ENCODE measurements at regions not wholly inside any gene's neighbourhood (a gene's known extent, or its start where the extent isn't known, plus 50 kb on each side); places are given as distances from the start of the nearest gene placed in this dataset.

DNA sequence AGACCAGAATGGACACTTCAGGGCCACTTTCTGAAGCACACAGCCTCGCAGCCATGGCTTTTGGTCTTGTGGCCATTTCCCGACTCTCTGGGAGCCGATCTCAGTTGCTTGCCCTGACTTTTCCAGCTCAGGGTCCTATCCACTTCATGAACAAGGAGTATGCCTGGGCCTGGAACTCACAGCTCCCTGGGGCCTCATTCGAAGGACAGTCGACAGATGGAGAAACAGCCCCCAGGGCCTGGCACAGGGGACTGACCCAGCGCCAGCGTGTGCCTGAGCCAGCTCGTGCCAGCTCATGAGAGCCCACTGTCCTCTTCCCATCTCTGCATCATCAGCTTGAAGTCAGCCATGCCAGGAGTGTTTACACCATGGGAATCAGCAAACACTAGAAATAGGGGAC lies 134.6 kb upstream of the GPC1 start:
- no peaks in the 10 kb centered on the region for H3K23me2 ChIP-seq (ENCODE audit: low read depth, low read length)
- no peak overlapping the region for H3K4me3 ChIP-seq (ENCODE audit: extremely low read depth in 1 of 4, insufficient read depth in 2 of 4, low read depth in 3 of 4, low read length in 4 of 4)
- H2AK5ac ChIP-seq (ENCODE audit: low read depth, low read length): no peak overlapping the region
- CTCF ChIA-PET (ENCODE audit: partially characterized antibody): no interaction called here
- POLR2A ChIA-PET (ENCODE audit: partially characterized antibody): no interaction called here
- no peak overlapping the region for H3K4me2 ChIP-seq (ENCODE audit: insufficient read depth in 1 of 2, low read depth in 2 of 2, low read length in 2 of 2)
- no peak overlapping the region for H3K56ac ChIP-seq (replicated peaks; ENCODE audit: insufficient read length, low read depth, low read length)
- no peak overlapping the region for H3K27ac ChIP-seq (ENCODE audit: low read depth, low read length)
- no peak overlapping the region for H2BK12ac ChIP-seq (ENCODE audit: low read depth, low read length)
- no peak overlapping the region for H4K91ac ChIP-seq (replicated peaks; ENCODE audit: insufficient read length, low read length)
- H2BK120ac ChIP-seq (replicated peaks; ENCODE audit: low read depth, low read length): no peak overlapping the region
- H3K18ac ChIP-seq (ENCODE audit: extremely low read depth, low read length): no peak overlapping the region
- no peak overlapping the region for H2BK15ac ChIP-seq (ENCODE audit: low read length)
- H3K14ac ChIP-seq (ENCODE audit: insufficient read length): no peak overlapping the region
- no peak overlapping the region for H4K5ac ChIP-seq (ENCODE audit: insufficient read length, low read depth, low read length)
- DNase-seq (ENCODE audit: low read depth in 1 of 2, low spot score in 2 of 2): peak in 1 of 2 experiments; percentile 22
- no peaks in the 10 kb centered on the region for H3K27me3 ChIP-seq (replicated peaks in 1 of 4; ENCODE audit: control insufficient read depth in 3 of 4, extremely low read depth in 1 of 4, insufficient read depth in 3 of 4, low read length in 3 of 4)
- H4K8ac ChIP-seq (ENCODE audit: extremely low read depth, insufficient read depth, low read length): no peak overlapping the region
- no peak overlapping the region for H3K4ac ChIP-seq (replicated peaks; ENCODE audit: insufficient read length, low read depth, low read length)
- no peaks in the 10 kb centered on the region for H3K79me1 ChIP-seq (ENCODE audit: low read depth, low read length)
- H3K4me1 ChIP-seq (replicated peaks in 1 of 4; ENCODE audit: control insufficient read depth in 3 of 4, insufficient read depth in 4 of 4, low read length in 3 of 4): peaks cover 0 to 6% (median 0%) of the 10 kb centered on the region in 4 experiments; a peak in 2 of 7 replicates
- FAIRE-seq: no peak
- no peaks in the 10 kb centered on the region for H3K36me3 ChIP-seq (ENCODE audit: control insufficient read depth in 2 of 4, insufficient read depth in 4 of 4, low read length in 3 of 4)
- H3K23ac ChIP-seq (ENCODE audit: insufficient read length): no peak overlapping the region
- no peak for TF ChIP-seq SP1 (IDR thresholded peaks at IDR 0.05; ENCODE audit: low read depth, low read length)
- no peak for TF ChIP-seq RBBP5 (IDR thresholded peaks at IDR 0.05; ENCODE audit: borderline replicate concordance, low read depth, low read length)
- TF ChIP-seq SP2 (IDR thresholded peaks at IDR 0.05; ENCODE audit: low read length): no peak
- TF ChIP-seq TBP (IDR thresholded peaks at IDR 0.05; ENCODE audit: low read depth, low read length): no peak
- TF ChIP-seq SIN3A (conservative IDR thresholded peaks at IDR 0.05 in 1 of 2, IDR thresholded peaks at IDR 0.05 in 1 of 2; ENCODE audit: low read depth in 1 of 2, low read length in 2 of 2): no peak
- TF ChIP-seq GTF2F1 (IDR thresholded peaks at IDR 0.05; ENCODE audit: borderline replicate concordance, low read depth, low read length): no peak
- no peak overlapping the region for H2AFZ ChIP-seq (ENCODE audit: low read length)
- no peak overlapping the region for H2BK5ac ChIP-seq (ENCODE audit: low read depth, low read length)
- no peak overlapping the region for H2BK20ac ChIP-seq (ENCODE audit: low read length)
- H3K9ac ChIP-seq (replicated peaks in 1 of 4; ENCODE audit: extremely low read depth in 1 of 4, low read depth in 3 of 4, low read length in 3 of 4): no peak overlapping the region
- WGBS, 2 experiments (ENCODE audit: extremely low coverage in 1 of 2, insufficient coverage in 1 of 2, insufficient read length in 1 of 2, insufficient replicate concordance in 2 of 2, low coverage in 1 of 2, low lambda C conversion rate in 2 of 2, missing lambda C conversion rate in 1 of 2): 94% methylated on average over 8 of the region's 8 CpGs; no CpG with 5 or more reads in 1 of the 2 experiments
- no peaks in the 10 kb centered on the region for H4K20me1 ChIP-seq (replicated peaks in 1 of 2; ENCODE audit: control insufficient read depth in 1 of 2, insufficient read depth in 2 of 2, low read length in 2 of 2)
- H3K79me2 ChIP-seq (ENCODE audit: control insufficient read depth in 1 of 2, insufficient read depth in 2 of 2, low read length in 2 of 2): no peaks in the 10 kb centered on the region
- no peaks in the 10 kb centered on the region for H3K9me3 ChIP-seq (ENCODE audit: insufficient read depth in 2 of 2, low read depth in 1 of 2, low read length in 1 of 2)

All from H1 (cell line).